ENCODE measurements at regions not wholly inside any gene's neighbourhood (a gene's known extent, or its start where the extent isn't known, plus 50 kb on each side); places are given as distances from the start of the nearest gene placed in this dataset.

DNA sequence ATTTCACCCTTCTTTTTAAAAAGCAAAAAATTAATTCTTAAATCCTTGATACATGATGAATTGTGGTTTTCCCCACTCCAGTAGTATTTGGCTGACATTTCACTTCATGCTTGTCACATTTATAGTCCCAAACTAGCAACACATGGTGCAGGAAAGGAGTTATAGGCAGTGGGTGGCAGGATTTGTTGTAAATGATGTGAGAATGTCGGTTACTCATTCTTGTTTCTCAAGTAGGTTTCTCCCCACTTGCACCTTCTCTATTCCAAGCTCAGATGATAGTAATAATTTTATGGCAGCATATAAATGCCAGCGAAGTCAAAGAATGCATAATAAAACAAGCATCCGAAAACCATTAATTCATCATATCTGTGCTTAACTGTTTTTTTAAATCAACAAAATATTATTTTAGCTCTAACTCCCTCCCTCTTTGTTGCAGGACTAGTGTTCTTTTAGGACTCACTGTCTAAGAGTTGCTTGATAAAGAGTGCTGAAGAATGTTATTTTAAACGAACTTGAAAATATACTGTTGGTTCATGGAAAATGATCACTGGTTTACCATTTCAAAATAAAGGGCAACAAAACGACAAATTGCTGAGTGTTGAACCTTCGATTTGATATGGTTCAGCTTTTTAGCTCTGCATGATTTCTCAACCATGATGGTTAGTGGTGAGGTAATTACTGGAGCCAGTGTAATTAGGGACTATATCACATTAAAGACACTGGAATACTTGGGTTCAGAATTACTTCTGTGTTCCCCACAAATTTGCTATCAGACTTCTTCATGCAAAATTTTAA is 88.1 kb upstream of the ADAMTSL1 start:
- TF ChIP-seq TAF1 (IDR thresholded peaks at IDR 0.05; ENCODE audit: low read depth, low read length) (no peak), POLR2A (IDR thresholded peaks at IDR 0.05; ENCODE audit: low read depth, low read length) (no peak), POLR2AphosphoS5 (IDR thresholded peaks at IDR 0.05; ENCODE audit: low read depth, low read length) (no peak), SPI1 (IDR thresholded peaks at IDR 0.05; ENCODE audit: low read depth, low read length) (no peak), PAX5 (IDR thresholded peaks at IDR 0.05; ENCODE audit: insufficient read depth, low read length, severe bottlenecking) (no peak)
